NCI-H1694 (cell line): ENCODE measurements at regions not wholly inside any gene's neighbourhood (a gene's known extent, or its start where the extent isn't known, plus 50 kb on each side); places are given as distances from the start of the nearest gene placed in this dataset.

ENCODE experiments used
- DNase-seq: peaks from one replicate; lab custom pipeline; 2025; lab: John Stamatoyannopoulos, UW

- DNase-seq = no peak
Measured at GRCh38 chrX:69305333-69306062, 140.2 kb upstream of the PJA1 start.

GRCh38 chrX:69303231-69303630 lies 138.0 kb upstream of the PJA1 start:
- DNase-seq = no peak

GRCh38 chrX:69299951-69300714 lies 134.9 kb upstream of the PJA1 start:
- no peak for DNase-seq

GRCh38 chrX:69299285-69299684 lies 134.0 kb upstream of the PJA1 start:
- no peak for DNase-seq

- no peak for DNase-seq
Measured at GRCh38 chrX:69298466-69299140, 133.3 kb upstream of the PJA1 start.

GRCh38 chrX:69297506-69297905 lies 132.3 kb upstream of the PJA1 start:
- no peak for DNase-seq

GRCh38 chrX:69293776-69294601 lies 128.7 kb upstream of the PJA1 start:
- DNase-seq = no peak

GRCh38 chrX:69291116-69291515 lies 125.9 kb upstream of the PJA1 start:
- no peak for DNase-seq

- no peak for DNase-seq
Measured at GRCh38 chrX:69290292-69290691, 125.0 kb upstream of the PJA1 start.

- DNase-seq = no peak
Measured at GRCh38 chrX:69289793-69290123, 124.5 kb upstream of the PJA1 start.

GRCh38 chrX:69289046-69289792 lies 124.0 kb upstream of the PJA1 start:
- DNase-seq = no peak

GRCh38 chrX:69287095-69287494 lies 121.8 kb upstream of the PJA1 start:
- no peak for DNase-seq

- no peak for DNase-seq
Measured at GRCh38 chrX:69286565-69286906, 121.3 kb upstream of the PJA1 start.

- DNase-seq = peak; percentile 15
Measured at GRCh38 chrX:69285881-69286564, 120.8 kb upstream of the PJA1 start.

GRCh38 chrX:69285401-69285877 lies 120.2 kb upstream of the PJA1 start:
- DNase-seq = no peak

- DNase-seq = no peak
Measured at GRCh38 chrX:69284491-69284890, 119.2 kb upstream of the PJA1 start.

- no peak for DNase-seq
Measured at GRCh38 chrX:69282893-69283690, 117.8 kb upstream of the PJA1 start.

GRCh38 chrX:69280933-69281332 lies 115.7 kb upstream of the PJA1 start:
- DNase-seq = no peak

GRCh38 chrX:69279234-69279633 lies 114.0 kb upstream of the PJA1 start:
- no peak for DNase-seq
